Activated CD4-positive, alpha-beta memory T cell treated with anti-CD3 and anti-CD28 coated beads, Interleukin-2, amount 10 ng/mL, durations not matched to agents 7 days and 5 days (primary cell): ENCODE measurements at regions not wholly inside any gene's neighbourhood (a gene's known extent, or its start where the extent isn't known, plus 50 kb on each side); places are given as distances from the start of the nearest gene placed in this dataset.
"Not testable (repeated sequence)": the region's sequence is repeated elsewhere in the genome, so short reads cannot be mapped to it uniquely, and the experiment has no call there.

Experiments used
- CTCF ChIA-PET: fragments of 350-600 bp; sonication (Branson Sonifier 250); formaldehyde crosslinking; loops from one replicate; lab custom pipeline; 2021; ENCODE audit warnings: antibody characterized with exemption, inconsistent platforms; lab: Charles Lee
- POLR2A ChIA-PET: fragments of 350-600 bp; sonication (Branson Sonifier 250); formaldehyde crosslinking; loops from one replicate; lab custom pipeline; 2021; ENCODE audit warnings: antibody characterized with exemption; lab: Charles Lee
- DNase-seq: peaks from one replicate; pipeline ENCODE4 v3.0.0-alpha.2; 2020
- H3K27ac Mint-ChIP-seq: one replicate; pipeline ENCODE4 v1.8.0; 2021; ENCODE audit warnings: mild to moderate bottlenecking, mixed read lengths
- H3K27me3 Mint-ChIP-seq: one replicate; pipeline ENCODE4 v1.8.0; 2021; ENCODE audit warnings: mixed read lengths
- H3K36me3 Mint-ChIP-seq: one replicate; pipeline ENCODE4 v1.8.0; 2021; ENCODE audit warnings: low read depth, mixed read lengths
- H3K4me1 Mint-ChIP-seq: one replicate; pipeline ENCODE4 v1.8.0; 2021; ENCODE audit warnings: mixed read lengths
- H3K4me3 Mint-ChIP-seq: one replicate; pipeline ENCODE4 v1.8.0; 2021; ENCODE audit warnings: mild to moderate bottlenecking, mixed read lengths
- H3K9me3 Mint-ChIP-seq: one replicate; pipeline ENCODE4 v1.8.0; 2021; ENCODE audit warnings: mixed read lengths

GRCh38 chr5:157976429-157976828, 117.5 kb upstream of the CLINT1 start:
- ChIA-PET POLR2A (no interaction called here), CTCF (no interaction called here)
- Mint-ChIP-seq H3K4me1 (no peaks in the 10 kb centered on the region), H3K4me3 (no peak overlapping the region), H3K27ac (no peak overlapping the region), H3K36me3 (no peaks in the 10 kb centered on the region), H3K9me3 (no peaks in the 10 kb centered on the region), H3K27me3 (peaks cover 19% of the 10 kb centered on the region)
- no peak for DNase-seq

DNA sequence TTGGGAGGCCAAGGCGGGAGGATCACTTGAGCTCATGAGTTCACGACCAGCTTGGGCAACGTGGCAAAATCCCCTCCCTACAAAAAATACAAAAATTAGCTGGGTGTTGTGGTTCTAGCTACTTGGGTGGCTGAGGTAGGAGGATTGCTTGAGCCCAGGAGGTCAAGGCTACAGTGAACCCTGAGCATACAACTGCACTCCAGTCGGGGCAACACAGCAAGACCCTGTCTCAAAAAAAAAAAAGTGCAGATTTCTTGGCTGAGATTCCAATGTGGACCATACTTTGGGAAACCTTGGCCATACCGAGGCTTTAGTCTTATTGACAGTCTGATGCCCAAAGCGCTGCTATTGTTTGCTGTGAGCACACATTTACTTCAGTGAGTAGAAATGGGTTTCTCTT, 113.6 kb upstream of the CLINT1 start:
- H3K9me3 Mint-ChIP-seq = no peaks in the 10 kb centered on the region
- no peaks in the 10 kb centered on the region for H3K4me1 Mint-ChIP-seq
- no peak overlapping the region for H3K27ac Mint-ChIP-seq
- H3K4me3 Mint-ChIP-seq = no peak overlapping the region
- CTCF ChIA-PET = interaction anchor here (1.1 to 1.3 kb wide), 2 partner anchors 22 to 117 kb away, joined by 3 read pairs; no protein-coding TSS in a partner anchor
- DNase-seq = no peak
- POLR2A ChIA-PET = no interaction called here
- no peaks in the 10 kb centered on the region for H3K36me3 Mint-ChIP-seq
- peaks cover 15% of the 10 kb centered on the region for H3K27me3 Mint-ChIP-seq

DNA sequence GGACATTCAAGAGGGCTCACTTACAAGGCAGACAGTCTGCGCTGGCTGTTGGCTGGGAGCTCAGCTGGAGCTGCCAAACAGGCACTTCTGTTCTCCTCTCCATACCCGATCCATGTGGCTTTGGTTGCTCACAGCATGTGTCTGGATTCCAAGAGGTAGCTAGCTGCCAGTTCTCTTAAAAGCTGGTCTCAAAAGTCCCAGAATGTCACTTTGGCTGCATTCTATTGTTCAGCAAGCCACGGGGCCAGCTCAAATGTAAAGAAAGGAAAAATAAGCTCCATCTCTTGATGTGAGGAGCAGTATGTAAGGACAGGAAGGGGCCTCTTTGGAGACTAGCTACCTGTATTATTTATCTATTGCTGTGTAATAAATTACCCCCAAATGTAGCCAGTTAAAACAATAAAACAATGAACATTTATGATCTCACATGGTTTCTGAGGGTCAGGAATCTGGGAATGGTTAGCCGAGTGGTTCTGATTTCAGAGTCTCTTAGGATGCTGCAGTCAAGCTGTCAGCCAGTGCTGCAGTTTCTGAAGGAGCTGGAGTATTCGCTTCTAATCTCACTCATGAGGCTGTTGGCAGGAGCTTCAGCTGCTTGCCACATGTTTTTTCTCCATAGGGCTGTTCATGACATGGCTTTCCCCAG, 112.7 kb upstream of the CLINT1 start:
- no peaks in the 10 kb centered on the region for H3K4me1 Mint-ChIP-seq
- no peak overlapping the region for H3K4me3 Mint-ChIP-seq
- no peaks in the 10 kb centered on the region for H3K9me3 Mint-ChIP-seq
- ChIA-PET POLR2A (no interaction called here), CTCF (interaction anchor here (1.1 to 1.4 kb wide), 3 partner anchors 23 to 116 kb away, joined by 3 to 4 read pairs (median 3); no protein-coding TSS in a partner anchor)
- H3K36me3 Mint-ChIP-seq = no peaks in the 10 kb centered on the region
- H3K27me3 Mint-ChIP-seq = peaks cover 15% of the 10 kb centered on the region
- no peak overlapping the region for H3K27ac Mint-ChIP-seq
- no peak for DNase-seq

GRCh38 chr5:157968570-157968969, 109.6 kb upstream of the CLINT1 start:
- H3K27ac Mint-ChIP-seq, H3K36me3 Mint-ChIP-seq, H3K27me3 Mint-ChIP-seq, POLR2A ChIA-PET, H3K4me1 Mint-ChIP-seq, DNase-seq, H3K9me3 Mint-ChIP-seq, CTCF ChIA-PET, H3K4me3 Mint-ChIP-seq: not testable (repeated sequence)

- peaks cover 11% of the 10 kb centered on the region for H3K27me3 Mint-ChIP-seq
- DNase-seq = no peak
- H3K36me3 Mint-ChIP-seq = no peaks in the 10 kb centered on the region
- H3K27ac Mint-ChIP-seq = no peak overlapping the region
- H3K4me3 Mint-ChIP-seq = no peak overlapping the region
- no peaks in the 10 kb centered on the region for H3K9me3 Mint-ChIP-seq
- POLR2A ChIA-PET = no interaction called here
- H3K4me1 Mint-ChIP-seq = no peaks in the 10 kb centered on the region
- CTCF ChIA-PET = no interaction called here
Observed at GRCh38 chr5:157965989-157966388, 107.0 kb upstream of the CLINT1 start.

- Mint-ChIP-seq H3K9me3 (no peaks in the 10 kb centered on the region), H3K4me3 (no peak overlapping the region), H3K36me3 (no peaks in the 10 kb centered on the region), H3K27me3 (peaks cover 11% of the 10 kb centered on the region), H3K27ac (no peak overlapping the region), H3K4me1 (no peaks in the 10 kb centered on the region)
- ChIA-PET CTCF (interaction anchor here (0.7 kb wide), 1 partner anchor 10 kb away, joined by 3 read pairs; no protein-coding TSS in a partner anchor), POLR2A (no interaction called here)
- no peak for DNase-seq
Observed at GRCh38 chr5:157965040-157965678, 106.2 kb upstream of the CLINT1 start.

GRCh38 chr5:157963761-157964160, 104.8 kb upstream of the CLINT1 start:
- H3K9me3 Mint-ChIP-seq = no peaks in the 10 kb centered on the region
- ChIA-PET POLR2A (no interaction called here), CTCF (interaction anchor here (0.7 to 1.3 kb wide), 2 partner anchors 112 to 737 kb away, joined by 3 read pairs; no protein-coding TSS in a partner anchor)
- DNase-seq = no peak
- H3K4me1 Mint-ChIP-seq = no peaks in the 10 kb centered on the region
- H3K27me3 Mint-ChIP-seq = peaks cover 11% of the 10 kb centered on the region
- H3K36me3 Mint-ChIP-seq = no peaks in the 10 kb centered on the region
- H3K4me3 Mint-ChIP-seq = no peak overlapping the region
- no peak overlapping the region for H3K27ac Mint-ChIP-seq

DNA sequence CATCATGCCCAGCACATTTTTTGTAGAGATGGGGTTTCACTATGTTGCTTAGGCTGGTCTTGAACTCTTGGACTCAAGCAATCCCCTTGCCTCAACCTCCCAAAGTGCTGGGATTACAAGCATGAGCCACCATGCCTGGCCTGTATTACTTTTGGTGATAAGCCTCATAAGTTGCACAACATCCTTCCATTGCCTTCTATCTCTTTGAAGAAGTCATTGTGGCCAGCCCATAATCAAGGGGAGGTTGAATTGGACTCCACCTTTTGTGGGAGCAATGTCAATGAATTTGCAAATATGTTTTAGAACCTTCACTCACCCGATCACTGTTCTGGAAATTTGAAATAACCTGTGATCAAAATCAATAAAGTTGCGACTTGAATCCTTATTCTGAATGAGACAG, 104.3 kb upstream of the CLINT1 start:
- H3K27ac Mint-ChIP-seq = no peak overlapping the region
- POLR2A ChIA-PET = no interaction called here
- H3K4me1 Mint-ChIP-seq = no peaks in the 10 kb centered on the region

DNA sequence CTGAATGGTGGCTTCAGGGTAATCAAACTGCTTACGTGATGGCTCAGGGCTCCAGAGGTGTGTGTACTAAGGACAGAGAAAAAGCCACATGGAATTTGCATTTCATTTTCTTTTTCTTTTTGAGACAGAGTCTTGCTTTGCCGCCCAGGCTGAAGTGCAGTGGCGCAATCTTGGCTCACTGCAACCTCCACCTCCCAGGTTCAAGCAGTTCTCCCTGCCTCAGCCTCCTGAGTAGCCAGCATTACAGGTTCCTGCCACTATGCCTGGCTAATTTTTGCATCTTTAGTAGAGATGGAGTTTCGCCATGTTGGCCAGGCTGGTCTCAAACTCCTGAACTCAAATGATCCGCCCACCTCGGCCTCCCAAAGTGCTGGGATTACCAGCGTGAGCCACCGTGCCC, 103.7 kb upstream of the CLINT1 start:
- H3K4me1 Mint-ChIP-seq, DNase-seq, CTCF ChIA-PET, POLR2A ChIA-PET, H3K36me3 Mint-ChIP-seq, H3K27ac Mint-ChIP-seq, H3K9me3 Mint-ChIP-seq, H3K4me3 Mint-ChIP-seq: not testable (repeated sequence)
- peaks cover 11% of the 10 kb centered on the region for H3K27me3 Mint-ChIP-seq

More for the DNA sequence above, 104.3 kb upstream of the CLINT1 start:
- H3K4me3 Mint-ChIP-seq = no peak overlapping the region
- no peaks in the 10 kb centered on the region for H3K9me3 Mint-ChIP-seq
- H3K36me3 Mint-ChIP-seq = no peaks in the 10 kb centered on the region
- no peak for DNase-seq
- H3K27me3 Mint-ChIP-seq = peaks cover 11% of the 10 kb centered on the region
- CTCF ChIA-PET = interaction anchor here (0.7 to 1.3 kb wide), 2 partner anchors 112 to 737 kb away, joined by 3 read pairs; no protein-coding TSS in a partner anchor

GRCh38 chr5:157961896-157962590, 103.1 kb upstream of the CLINT1 start:
- no peaks in the 10 kb centered on the region for H3K9me3 Mint-ChIP-seq
- CTCF ChIA-PET = interaction anchor here (1.6 to 1.9 kb wide), 2 partner anchors 13 to 33 kb away, joined by 6 to 12 read pairs; no protein-coding TSS in a partner anchor

DNA sequence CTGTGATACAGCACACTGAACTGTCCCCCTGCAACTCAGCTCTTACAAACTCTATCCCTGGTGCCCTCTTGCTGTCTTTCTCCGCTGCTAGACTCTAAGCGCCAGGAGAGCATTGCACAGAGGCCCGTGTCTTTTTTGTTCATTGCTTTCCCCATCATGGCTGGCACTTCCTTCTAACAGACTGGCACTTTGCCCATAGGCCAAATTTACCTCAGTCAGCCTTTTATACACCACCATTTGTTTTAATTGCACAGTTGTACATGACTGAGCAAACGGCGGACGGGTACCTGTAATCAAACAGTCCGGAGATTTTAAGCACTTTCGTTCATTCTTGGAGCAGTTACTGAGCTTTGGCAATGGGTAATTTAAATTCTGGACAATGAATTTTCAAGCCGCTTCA, 102.2 kb upstream of the CLINT1 start:
- H3K4me3 Mint-ChIP-seq = no peak overlapping the region
- H3K27me3 Mint-ChIP-seq = peaks cover 11% of the 10 kb centered on the region
- ChIA-PET POLR2A (no interaction called here), CTCF (interaction anchor here (1.2 to 1.9 kb wide), 3 partner anchors 12 to 42 kb away, joined by 3 to 12 read pairs (median 6); no protein-coding TSS in a partner anchor)
- H3K9me3 Mint-ChIP-seq = no peaks in the 10 kb centered on the region
- DNase-seq = no peak
- H3K27ac Mint-ChIP-seq = no peak overlapping the region
- peaks cover 2% of the 10 kb centered on the region for H3K4me1 Mint-ChIP-seq
- no peaks in the 10 kb centered on the region for H3K36me3 Mint-ChIP-seq

More at GRCh38 chr5:157961896-157962590, 103.1 kb upstream of the CLINT1 start:
- Mint-ChIP-seq H3K27me3 (peaks cover 13% of the 10 kb centered on the region), H3K4me1 (no peaks in the 10 kb centered on the region), H3K36me3 (no peaks in the 10 kb centered on the region), H3K27ac (no peak overlapping the region), H3K4me3 (no peak overlapping the region)
- DNase-seq = no peak
- POLR2A ChIA-PET = no interaction called here

- ChIA-PET CTCF (no interaction called here), POLR2A (interaction anchor here (0.7 kb wide), 1 partner anchor 35 kb away, joined by 4 read pairs; no protein-coding TSS in a partner anchor)
- Mint-ChIP-seq H3K27ac (no peak overlapping the region), H3K4me1 (peaks cover 2% of the 10 kb centered on the region), H3K4me3 (no peak overlapping the region), H3K27me3 (peaks cover 13% of the 10 kb centered on the region), H3K9me3 (no peaks in the 10 kb centered on the region), H3K36me3 (no peaks in the 10 kb centered on the region)
- DNase-seq = no peak
Observed at GRCh38 chr5:157959370-157959769, 100.4 kb upstream of the CLINT1 start.
